ENCODE measurements at regions not wholly inside any gene's neighbourhood (a gene's known extent, or its start where the extent isn't known, plus 50 kb on each side); places are given as distances from the start of the nearest gene placed in this dataset.

GRCh38 chr3:153614140-153614539 lies 452.1 kb downstream of the RAP2B start:
- no peak overlapping the region for H3K4me3 ChIP-seq (ENCODE audit: low read depth, low read length)
- no peak for TF ChIP-seq CTCF (IDR thresholded peaks at IDR 0.05; ENCODE audit: low read depth, low read length)

- no peak for TF ChIP-seq CTCF (IDR thresholded peaks at IDR 0.05; ENCODE audit: low read depth, low read length)
These were observed 452.5 kb downstream of the RAP2B start for GRCh38 chr3:153614563-153614962.

GRCh38 chr3:153615863-153616262 lies 453.8 kb downstream of the RAP2B start:
- no peak for TF ChIP-seq CTCF (IDR thresholded peaks at IDR 0.05; ENCODE audit: low read depth, low read length)
- no peak overlapping the region for H3K4me3 ChIP-seq (ENCODE audit: low read depth, low read length)

More at GRCh38 chr3:153614563-153614962, 452.5 kb downstream of the RAP2B start:
- H3K4me3 ChIP-seq (ENCODE audit: low read depth, low read length): no peak overlapping the region

DNA sequence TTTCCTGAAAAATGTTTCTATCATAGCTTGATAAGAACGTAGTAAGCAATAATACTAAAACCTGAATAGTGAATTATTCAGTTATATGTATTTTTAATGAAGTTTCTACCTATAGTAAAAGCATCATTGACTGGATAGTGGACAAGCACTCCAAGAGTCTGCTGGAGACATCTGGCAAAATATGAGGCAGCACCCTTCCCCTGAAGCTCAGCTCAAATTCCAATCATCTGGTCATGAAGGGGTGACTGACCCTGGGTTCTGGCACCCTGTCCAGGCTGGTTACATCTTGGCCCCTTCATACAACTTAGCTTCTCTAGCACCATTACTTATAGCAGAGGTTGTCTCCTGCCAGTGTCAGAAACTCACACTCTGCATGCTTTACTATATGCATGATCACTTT lies 455.4 kb downstream of the RAP2B start:
- TF ChIP-seq CTCF (IDR thresholded peaks at IDR 0.05; ENCODE audit: low read depth, low read length): no peak
- no peak overlapping the region for H3K4me3 ChIP-seq (ENCODE audit: low read depth, low read length)

DNA sequence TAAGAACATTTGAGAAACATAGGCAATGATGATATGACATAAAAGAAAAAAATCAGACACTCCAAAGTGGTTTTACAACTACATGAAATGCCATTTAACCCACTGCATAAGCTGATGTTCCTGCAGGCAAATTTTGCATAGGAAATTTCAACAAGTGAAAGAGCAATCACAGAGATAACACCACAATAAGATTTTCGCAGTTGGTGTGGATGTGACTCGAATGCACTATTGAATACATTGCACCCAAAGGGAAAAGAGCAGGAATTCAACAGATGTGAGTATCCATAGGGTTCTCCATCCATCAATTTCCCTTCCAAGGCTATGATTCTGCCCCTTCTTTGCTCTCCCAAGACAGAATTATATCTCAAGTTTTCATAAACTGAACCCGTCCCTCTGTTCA lies 456.1 kb downstream of the RAP2B start:
- no peak for TF ChIP-seq CTCF (IDR thresholded peaks at IDR 0.05; ENCODE audit: low read depth, low read length)
- no peak overlapping the region for H3K4me3 ChIP-seq (ENCODE audit: low read depth, low read length)

DNA sequence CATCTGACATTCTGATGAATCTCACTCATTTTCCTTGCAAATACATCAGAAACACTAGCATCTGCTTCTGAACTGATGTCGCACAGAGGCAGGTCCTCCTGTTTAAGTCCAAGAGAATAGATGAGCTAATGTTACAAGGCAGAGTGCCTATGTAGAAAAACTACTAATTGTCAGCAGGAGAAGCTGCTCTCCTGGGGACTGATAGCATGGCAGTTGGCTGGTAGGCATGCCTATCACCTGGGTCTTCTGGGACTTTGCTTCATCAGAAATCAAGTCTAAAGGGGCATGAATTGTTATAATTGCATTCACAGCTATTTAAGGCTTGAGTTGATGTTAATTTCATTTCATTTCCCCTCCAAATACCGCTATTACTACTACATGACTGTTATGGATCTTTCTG lies 457.2 kb downstream of the RAP2B start:
- no peak overlapping the region for H3K4me3 ChIP-seq (ENCODE audit: low read depth, low read length)
- TF ChIP-seq CTCF (IDR thresholded peaks at IDR 0.05; ENCODE audit: low read depth, low read length): no peak

- TF ChIP-seq CTCF (IDR thresholded peaks at IDR 0.05; ENCODE audit: low read depth, low read length): no peak
- no peak overlapping the region for H3K4me3 ChIP-seq (ENCODE audit: low read depth, low read length)
These were observed 459.9 kb downstream of the RAP2B start for GRCh38 chr3:153621953-153622352.
